OCI-LY3 (cell line): ENCODE measurements at regions not wholly inside any gene's neighbourhood (a gene's known extent, or its start where the extent isn't known, plus 50 kb on each side); places are given as distances from the start of the nearest gene placed in this dataset.

ENCODE experiments used
- H2AFZ ChIP-seq: fragments of 200-600, 300-600 bp; shearing (Covaris generic); 2 replicates; pipeline ENCODE4 v1.6.0; 2014; ENCODE audit warnings: antibody characterized with exemption, low read depth, low read length
- H3K27ac ChIP-seq: fragments of 200-600, 300-600 bp; sonication (generic); 2 replicates; pipeline ENCODE4 v1.5.1; 2014; ENCODE audit warnings: mild to moderate bottlenecking, low read length, moderate library complexity, mixed read lengths
- H3K27me3 ChIP-seq: fragments of 200-600, 300-600 bp; sonication (generic); 2 replicates; pipeline ENCODE4 v1.6.1; 2014; ENCODE audit warnings: low read depth, low read length, mixed read lengths
- H3K36me3 ChIP-seq: fragments of 200-600, 300-600 bp; sonication (generic); replicated peaks from 2 replicates; pipeline ENCODE3; 2014; ENCODE audit warnings: low read depth, low read length, mixed read lengths
- H3K4me1 ChIP-seq: fragments of 300-600, 200-600 bp; sonication (generic); 2 replicates; pipeline ENCODE4 v1.6.1; 2014; ENCODE audit warnings: low read length, mixed read lengths
- H3K4me2 ChIP-seq: fragments of 200-600, 300-600 bp; sonication (generic); 2 replicates; pipeline ENCODE4 v1.6.1; 2014; ENCODE audit warnings: low read length, mixed read lengths
- H3K4me3 ChIP-seq: fragments of 300-600, 200-600 bp; sonication (generic); 2 replicates; pipeline ENCODE4 v1.5.1; 2014; ENCODE audit warnings: antibody characterized with exemption, mild to moderate bottlenecking, low read length, moderate library complexity
- H3K79me2 ChIP-seq: fragments of 300-600, 200-600 bp; shearing (Covaris generic); 2 replicates; pipeline ENCODE4 v1.6.1; 2014; ENCODE audit warnings: mild to moderate bottlenecking, low read length, mixed read lengths
- H3K9ac ChIP-seq: fragments of 300-600, 200-600 bp; shearing (Covaris generic); 2 replicates; pipeline ENCODE4 v1.6.0; 2014; ENCODE audit warnings: mild to moderate bottlenecking, low read length, moderate library complexity
- H3K9me3 ChIP-seq: fragments of 200-600, 300-600 bp; shearing (Covaris generic); 2 replicates; pipeline ENCODE4 v1.6.1; 2014; ENCODE audit warnings: low read length, mixed read lengths; ENCODE audit not compliant: insufficient read depth
- H4K20me1 ChIP-seq: fragments of 200-600, 300-600 bp; sonication (generic); 2 replicates; pipeline ENCODE4 v1.6.1; 2016; ENCODE audit warnings: low read length, mixed read lengths; ENCODE audit not compliant: insufficient read depth
- EZH2phosphoT487 ChIP-seq: fragments of 200-600 bp; shearing (Covaris generic); IDR thresholded peaks from 2 replicates; pipeline ENCODE4 v1.6.1; 2018; ENCODE audit warnings: antibody characterized with exemption, mixed run types, low read depth
- TF ChIP-seq, protein P1 (sequence below): fragments of 200-600, 300-600 bp; sonication (generic); IDR thresholded peaks from 2 replicates; pipeline ENCODE4 v1.5.1; 2014; ENCODE audit warnings: antibody characterized with exemption, low read length, low read depth

- TF ChIP-seq, protein P1, sequence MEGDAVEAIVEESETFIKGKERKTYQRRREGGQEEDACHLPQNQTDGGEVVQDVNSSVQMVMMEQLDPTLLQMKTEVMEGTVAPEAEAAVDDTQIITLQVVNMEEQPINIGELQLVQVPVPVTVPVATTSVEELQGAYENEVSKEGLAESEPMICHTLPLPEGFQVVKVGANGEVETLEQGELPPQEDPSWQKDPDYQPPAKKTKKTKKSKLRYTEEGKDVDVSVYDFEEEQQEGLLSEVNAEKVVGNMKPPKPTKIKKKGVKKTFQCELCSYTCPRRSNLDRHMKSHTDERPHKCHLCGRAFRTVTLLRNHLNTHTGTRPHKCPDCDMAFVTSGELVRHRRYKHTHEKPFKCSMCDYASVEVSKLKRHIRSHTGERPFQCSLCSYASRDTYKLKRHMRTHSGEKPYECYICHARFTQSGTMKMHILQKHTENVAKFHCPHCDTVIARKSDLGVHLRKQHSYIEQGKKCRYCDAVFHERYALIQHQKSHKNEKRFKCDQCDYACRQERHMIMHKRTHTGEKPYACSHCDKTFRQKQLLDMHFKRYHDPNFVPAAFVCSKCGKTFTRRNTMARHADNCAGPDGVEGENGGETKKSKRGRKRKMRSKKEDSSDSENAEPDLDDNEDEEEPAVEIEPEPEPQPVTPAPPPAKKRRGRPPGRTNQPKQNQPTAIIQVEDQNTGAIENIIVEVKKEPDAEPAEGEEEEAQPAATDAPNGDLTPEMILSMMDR, result no peak
- TF ChIP-seq EZH2phosphoT487, result no peak
- Histone ChIP-seq H3K9me3 (no peaks in the 10 kb centered on the region), H3K27ac (no peak overlapping the region), H3K79me2 (no peaks in the 10 kb centered on the region), H3K36me3 (no peaks in the 10 kb centered on the region), H3K4me3 (no peak overlapping the region), H4K20me1 (no peaks in the 10 kb centered on the region), H3K4me2 (no peak overlapping the region), H3K27me3 (no peaks in the 10 kb centered on the region), H3K9ac (no peak overlapping the region), H3K4me1 (no peaks in the 10 kb centered on the region), H2AFZ (no peak overlapping the region)
These were observed 115.9 kb downstream of the DLL1 start for GRCh38 chr6:170174771-170175643.

GRCh38 chr6:170174124-170174770, 116.6 kb downstream of the DLL1 start:
- Histone ChIP-seq H3K79me2 (no peaks in the 10 kb centered on the region), H3K9ac (no peak overlapping the region), H4K20me1 (no peaks in the 10 kb centered on the region), H3K27ac (no peak overlapping the region), H3K36me3 (no peaks in the 10 kb centered on the region), H3K4me2 (no peak overlapping the region), H3K9me3 (no peaks in the 10 kb centered on the region), H3K27me3 (no peaks in the 10 kb centered on the region), H3K4me3 (no peak overlapping the region), H3K4me1 (no peaks in the 10 kb centered on the region), H2AFZ (no peak overlapping the region)
- no peak for TF ChIP-seq EZH2phosphoT487
- TF ChIP-seq, protein P1, result no peak

DNA sequence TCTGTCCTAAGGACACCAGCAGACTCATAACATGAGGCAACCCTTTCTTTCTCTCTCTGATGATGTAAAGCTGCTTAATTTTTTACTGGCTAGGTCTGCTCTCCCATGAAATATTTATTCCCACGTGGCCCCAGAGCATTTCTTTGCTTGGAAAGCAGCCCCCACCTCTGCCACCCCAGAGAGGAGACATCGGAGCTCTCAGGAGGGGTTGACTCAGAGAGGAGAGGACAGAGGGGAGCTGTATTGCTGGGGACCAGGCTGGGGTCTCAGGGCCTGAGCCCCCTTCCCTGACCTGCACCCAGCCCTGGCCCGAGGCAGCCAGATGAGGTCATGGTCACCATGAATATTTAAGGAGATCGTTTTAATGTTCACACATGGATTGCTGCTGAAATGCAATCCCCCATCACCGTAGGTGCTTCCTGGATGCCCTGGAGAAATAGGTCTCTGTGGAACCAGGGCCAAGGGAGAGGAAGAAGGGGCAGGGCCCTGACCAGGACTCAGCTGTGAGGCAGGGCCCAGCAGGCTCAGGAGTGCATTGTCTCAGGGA, 117.5 kb downstream of the DLL1 start:
- no peaks in the 10 kb centered on the region for H3K79me2 ChIP-seq
- no peak overlapping the region for H3K9ac ChIP-seq
- no peaks in the 10 kb centered on the region for H4K20me1 ChIP-seq
- no peak overlapping the region for H3K4me2 ChIP-seq
- no peaks in the 10 kb centered on the region for H3K27me3 ChIP-seq
- no peaks in the 10 kb centered on the region for H3K4me1 ChIP-seq
- H3K36me3 ChIP-seq, result no peaks in the 10 kb centered on the region
- H3K4me3 ChIP-seq, result no peak overlapping the region
- H2AFZ ChIP-seq, result no peak overlapping the region
- TF ChIP-seq, protein P1, result no peak
- no peak for TF ChIP-seq EZH2phosphoT487
- no peaks in the 10 kb centered on the region for H3K9me3 ChIP-seq
- H3K27ac ChIP-seq, result no peak overlapping the region

DNA sequence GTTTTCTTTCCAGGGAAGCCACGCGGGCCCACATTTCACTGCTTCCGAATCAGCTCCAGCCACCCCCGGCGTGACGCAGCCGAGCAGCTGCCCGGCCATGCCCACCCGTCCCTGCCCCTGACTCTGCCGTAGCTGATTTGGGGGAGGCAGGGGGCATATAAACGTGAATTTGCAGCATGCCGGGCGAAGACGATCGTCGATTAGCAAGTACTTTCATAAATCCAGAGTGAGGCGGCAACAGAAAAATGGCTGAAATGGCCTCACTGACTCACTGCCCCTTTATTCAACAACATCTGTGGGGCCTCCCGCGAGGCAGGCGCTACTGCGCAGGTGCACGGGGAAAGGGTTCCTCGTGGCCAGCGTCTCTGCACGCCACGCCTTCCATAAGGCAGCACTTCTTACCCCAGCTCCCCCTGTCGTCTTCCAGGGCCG, 118.0 kb downstream of the DLL1 start:
- Histone ChIP-seq H3K9me3 (no peaks in the 10 kb centered on the region), H4K20me1 (no peaks in the 10 kb centered on the region), H3K79me2 (no peaks in the 10 kb centered on the region), H3K4me3 (no peak overlapping the region), H3K27me3 (no peaks in the 10 kb centered on the region), H2AFZ (no peak overlapping the region), H3K9ac (no peak overlapping the region), H3K4me1 (no peaks in the 10 kb centered on the region), H3K4me2 (no peak overlapping the region), H3K36me3 (no peaks in the 10 kb centered on the region), H3K27ac (no peak overlapping the region)
- TF ChIP-seq, protein P1, result no peak
- TF ChIP-seq EZH2phosphoT487, result no peak
